ENCODE measurements at regions not wholly inside any gene's neighbourhood (a gene's known extent, or its start where the extent isn't known, plus 50 kb on each side); places are given as distances from the start of the nearest gene placed in this dataset.

DNA sequence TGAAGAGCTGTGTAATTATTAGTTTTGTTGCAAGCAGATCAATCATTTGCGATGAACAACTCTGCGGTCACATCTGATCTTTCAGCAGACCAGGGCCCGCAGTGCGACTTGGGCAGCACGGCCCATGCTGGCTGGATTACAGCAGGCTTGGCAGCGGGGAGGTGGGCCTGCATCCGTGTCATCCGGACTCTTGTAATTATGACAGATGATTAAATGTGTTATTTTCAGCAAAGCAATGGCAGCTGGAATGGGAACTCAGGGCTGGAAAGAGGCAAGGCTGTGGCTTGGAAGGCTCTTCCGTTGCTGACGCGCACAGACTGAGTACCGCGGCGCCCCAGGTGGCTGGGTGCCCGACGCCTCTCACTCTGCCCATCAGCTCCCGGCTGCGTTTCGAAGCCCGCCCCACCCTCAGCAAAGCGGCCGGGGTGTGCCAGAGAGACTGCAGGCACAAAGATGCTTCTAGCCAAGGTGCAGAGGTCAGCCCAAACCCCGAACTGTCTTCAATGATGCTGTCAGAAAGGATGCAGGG, 397.4 kb upstream of the SALL3 start:
- no peak overlapping the region for H2BK15ac ChIP-seq (ENCODE audit: low read depth, poor library complexity, severe bottlenecking)
- no peak overlapping the region for H2BK12ac ChIP-seq (ENCODE audit: low read length in 2 of 2)
- no peak overlapping the region for H3K9ac ChIP-seq (ENCODE audit: low read length)
- H3K4me3 ChIP-seq (ENCODE audit: insufficient read depth in 1 of 2, low read depth in 1 of 2, low read length in 2 of 2), result no peak overlapping the region
- no peak overlapping the region for H2BK5ac ChIP-seq (ENCODE audit: low read depth, low read length, poor library complexity, severe bottlenecking)
- no peaks in the 10 kb centered on the region for H3K79me1 ChIP-seq (replicated peaks; ENCODE audit: low read length, poor library complexity, severe bottlenecking)
- H4K91ac ChIP-seq (ENCODE audit: low read length), result no peak overlapping the region
- no peak overlapping the region for H3K23ac ChIP-seq (ENCODE audit: low read length in 2 of 2)
- H3K27ac ChIP-seq (ENCODE audit: low read length, poor library complexity, severe bottlenecking), result no peak overlapping the region
- 89% methylated on average over 23 of the region's 23 CpGs for WGBS
- H3K27me3 ChIP-seq (ENCODE audit: control insufficient read depth in 1 of 2, insufficient read depth in 1 of 2, low read length in 2 of 2), result no peaks in the 10 kb centered on the region
- no peak overlapping the region for H3K18ac ChIP-seq (ENCODE audit: low read depth in 1 of 2, low read length in 2 of 2)
- H3K9me3 ChIP-seq (ENCODE audit: control insufficient read depth, low read length), result peaks cover 23% of the 10 kb centered on the region
- no peaks in the 10 kb centered on the region for H3K4me1 ChIP-seq (ENCODE audit: control insufficient read depth, insufficient read depth, low read depth, low read length)
- H2AK5ac ChIP-seq (ENCODE audit: low read length, severe bottlenecking), result no peak overlapping the region
- H4K8ac ChIP-seq (ENCODE audit: low read length), result no peak overlapping the region
- no peaks in the 10 kb centered on the region for H3K36me3 ChIP-seq (ENCODE audit: control insufficient read depth in 1 of 2, insufficient read depth in 2 of 2, low read depth in 1 of 2, low read length in 2 of 2)
- H3K4me2 ChIP-seq (ENCODE audit: low read length, poor library complexity, severe bottlenecking), result no peak overlapping the region
- no peak overlapping the region for H3K14ac ChIP-seq (ENCODE audit: low read length in 2 of 2)
- no peak overlapping the region for H3K4ac ChIP-seq (ENCODE audit: low read depth in 1 of 2, low read length in 2 of 2)
- no peak overlapping the region for H2AFZ ChIP-seq (ENCODE audit: low read depth, low read length)
- no peak overlapping the region for H2BK120ac ChIP-seq (ENCODE audit: low read depth, low read length)
- DNase-seq, result no peak

DNA sequence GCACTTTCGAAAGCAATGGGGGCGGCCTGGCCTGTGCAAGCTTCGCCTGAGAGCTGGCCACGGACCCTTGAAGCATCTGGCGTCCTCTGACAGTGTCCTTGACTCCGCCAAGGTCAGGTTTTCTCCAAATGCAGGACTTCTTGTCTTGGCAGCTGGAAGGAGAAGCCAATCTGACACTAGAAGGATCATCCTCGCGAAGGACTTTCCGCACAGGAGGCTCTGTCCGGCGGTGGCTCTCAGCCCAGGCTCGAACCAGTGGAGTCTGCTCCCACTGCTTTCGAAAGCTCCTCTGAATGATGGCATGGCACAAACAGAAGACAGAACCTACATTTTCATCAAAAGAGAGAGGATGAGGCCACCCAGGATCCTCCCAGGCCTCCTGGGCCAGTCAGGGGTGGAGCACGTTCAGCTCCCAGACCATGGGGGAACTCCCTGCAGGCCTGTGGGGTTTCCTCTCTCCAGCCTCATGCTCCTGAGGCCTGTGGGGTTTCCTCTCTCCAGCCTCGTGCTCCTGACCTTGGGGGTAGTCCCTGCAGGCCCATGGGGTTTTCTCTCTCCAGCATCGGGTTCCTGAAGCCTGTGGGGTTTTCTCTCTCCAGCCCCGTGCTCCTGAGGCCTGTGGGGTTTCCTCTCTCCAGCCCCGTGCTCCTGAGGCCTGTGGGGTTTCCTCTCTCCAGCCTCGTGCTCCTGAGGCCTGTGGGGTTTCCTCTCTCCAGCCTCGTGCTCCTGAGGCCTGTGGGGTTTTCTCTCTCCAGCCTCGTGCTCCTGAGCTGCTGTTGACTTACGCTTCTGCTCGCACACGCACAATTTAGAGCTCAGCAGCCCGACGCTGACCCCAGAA, 396.5 kb upstream of the SALL3 start:
- Histone ChIP-seq H2AK5ac (ENCODE audit: low read length, severe bottlenecking) (no peak overlapping the region), H3K4ac (ENCODE audit: low read depth in 1 of 2, low read length in 2 of 2) (no peak overlapping the region), H4K8ac (ENCODE audit: low read length) (no peak overlapping the region), H2BK5ac (ENCODE audit: low read depth, low read length, poor library complexity, severe bottlenecking) (no peak overlapping the region), H3K9ac (ENCODE audit: low read length) (no peak overlapping the region), H3K23ac (ENCODE audit: low read length in 2 of 2) (no peak overlapping the region), H2BK15ac (ENCODE audit: low read depth, poor library complexity, severe bottlenecking) (no peak overlapping the region), H4K91ac (ENCODE audit: low read length) (no peak overlapping the region), H3K4me3 (ENCODE audit: insufficient read depth in 1 of 2, low read depth in 1 of 2, low read length in 2 of 2) (no peak overlapping the region), H3K27ac (ENCODE audit: low read length, poor library complexity, severe bottlenecking) (no peak overlapping the region), H3K4me1 (ENCODE audit: control insufficient read depth, insufficient read depth, low read depth, low read length) (no peaks in the 10 kb centered on the region), H3K9me3 (ENCODE audit: control insufficient read depth, low read length) (peaks cover 19% of the 10 kb centered on the region), H2BK120ac (ENCODE audit: low read depth, low read length) (no peak overlapping the region), H3K79me1 (replicated peaks; ENCODE audit: low read length, poor library complexity, severe bottlenecking) (no peaks in the 10 kb centered on the region), H2BK12ac (ENCODE audit: low read length in 2 of 2) (no peak overlapping the region), H2AFZ (ENCODE audit: low read depth, low read length) (no peak overlapping the region), H3K27me3 (ENCODE audit: control insufficient read depth in 1 of 2, insufficient read depth in 1 of 2, low read length in 2 of 2) (no peaks in the 10 kb centered on the region), H3K18ac (ENCODE audit: low read depth in 1 of 2, low read length in 2 of 2) (no peak overlapping the region), H3K4me2 (ENCODE audit: low read length, poor library complexity, severe bottlenecking) (no peak overlapping the region), H3K36me3 (ENCODE audit: control insufficient read depth in 1 of 2, insufficient read depth in 2 of 2, low read depth in 1 of 2, low read length in 2 of 2) (no peaks in the 10 kb centered on the region), H3K14ac (ENCODE audit: low read length in 2 of 2) (no peak overlapping the region)
- WGBS, result 75% methylated on average over 26 of the region's 26 CpGs
- no peak for DNase-seq

DNA sequence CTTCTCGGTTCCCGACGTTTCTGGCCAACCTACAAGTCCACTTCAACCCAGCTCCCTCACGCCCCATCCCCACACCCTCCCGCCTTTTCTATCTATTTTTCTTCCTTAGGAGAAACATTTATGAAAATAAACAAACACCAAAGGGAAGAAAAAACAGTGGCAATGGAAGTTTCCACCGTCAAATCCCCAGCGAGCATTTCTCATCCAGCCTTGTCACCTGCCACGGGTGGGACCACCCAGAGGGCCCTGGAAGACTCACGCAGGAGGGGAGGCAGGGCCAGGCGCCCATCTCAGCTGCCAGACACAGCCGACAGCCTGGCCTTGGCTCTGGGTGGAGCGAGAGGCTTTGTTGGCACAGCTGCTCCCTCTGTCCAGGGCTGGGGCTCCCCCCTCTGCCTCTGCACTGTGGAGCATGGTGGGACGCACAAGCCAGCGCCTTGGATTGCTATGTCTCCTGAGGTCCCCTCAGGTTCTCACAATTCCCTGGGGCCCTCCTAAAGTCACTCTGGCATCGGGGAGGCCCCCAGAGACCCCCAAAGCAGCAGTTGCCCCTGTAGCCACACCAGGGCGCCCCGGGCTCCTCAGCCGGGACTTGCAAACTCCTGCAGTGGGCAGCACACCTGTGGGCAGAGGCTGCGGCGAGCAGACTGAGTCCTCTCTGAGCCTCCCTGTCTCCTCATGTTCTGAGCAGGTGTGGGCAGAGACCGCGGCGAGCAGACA, 395.7 kb upstream of the SALL3 start:
- Histone ChIP-seq H2BK5ac (ENCODE audit: low read depth, low read length, poor library complexity, severe bottlenecking) (no peak overlapping the region), H3K4me3 (ENCODE audit: insufficient read depth in 1 of 2, low read depth in 1 of 2, low read length in 2 of 2) (no peak overlapping the region), H3K18ac (ENCODE audit: low read depth in 1 of 2, low read length in 2 of 2) (no peak overlapping the region), H3K27me3 (ENCODE audit: control insufficient read depth in 1 of 2, insufficient read depth in 1 of 2, low read length in 2 of 2) (no peaks in the 10 kb centered on the region), H2AFZ (ENCODE audit: low read depth, low read length) (no peak overlapping the region), H3K27ac (ENCODE audit: low read length, poor library complexity, severe bottlenecking) (no peak overlapping the region), H2BK120ac (ENCODE audit: low read depth, low read length) (no peak overlapping the region), H2AK5ac (ENCODE audit: low read length, severe bottlenecking) (no peak overlapping the region), H3K79me1 (replicated peaks; ENCODE audit: low read length, poor library complexity, severe bottlenecking) (no peaks in the 10 kb centered on the region), H3K36me3 (ENCODE audit: control insufficient read depth in 1 of 2, insufficient read depth in 2 of 2, low read depth in 1 of 2, low read length in 2 of 2) (no peaks in the 10 kb centered on the region), H3K14ac (ENCODE audit: low read length in 2 of 2) (no peak overlapping the region), H3K4me1 (ENCODE audit: control insufficient read depth, insufficient read depth, low read depth, low read length) (no peaks in the 10 kb centered on the region), H4K8ac (ENCODE audit: low read length) (no peak overlapping the region), H3K23ac (ENCODE audit: low read length in 2 of 2) (no peak overlapping the region), H3K4ac (ENCODE audit: low read depth in 1 of 2, low read length in 2 of 2) (no peak overlapping the region), H4K91ac (ENCODE audit: low read length) (no peak overlapping the region), H3K4me2 (ENCODE audit: low read length, poor library complexity, severe bottlenecking) (no peak overlapping the region), H3K9me3 (ENCODE audit: control insufficient read depth, low read length) (peaks cover 14% of the 10 kb centered on the region), H3K9ac (ENCODE audit: low read length) (no peak overlapping the region), H2BK12ac (ENCODE audit: low read length in 2 of 2) (no peak overlapping the region), H2BK15ac (ENCODE audit: low read depth, poor library complexity, severe bottlenecking) (no peak overlapping the region)
- DNase-seq, result no peak
- WGBS, result 83% methylated on average over 23 of the region's 23 CpGs

DNA sequence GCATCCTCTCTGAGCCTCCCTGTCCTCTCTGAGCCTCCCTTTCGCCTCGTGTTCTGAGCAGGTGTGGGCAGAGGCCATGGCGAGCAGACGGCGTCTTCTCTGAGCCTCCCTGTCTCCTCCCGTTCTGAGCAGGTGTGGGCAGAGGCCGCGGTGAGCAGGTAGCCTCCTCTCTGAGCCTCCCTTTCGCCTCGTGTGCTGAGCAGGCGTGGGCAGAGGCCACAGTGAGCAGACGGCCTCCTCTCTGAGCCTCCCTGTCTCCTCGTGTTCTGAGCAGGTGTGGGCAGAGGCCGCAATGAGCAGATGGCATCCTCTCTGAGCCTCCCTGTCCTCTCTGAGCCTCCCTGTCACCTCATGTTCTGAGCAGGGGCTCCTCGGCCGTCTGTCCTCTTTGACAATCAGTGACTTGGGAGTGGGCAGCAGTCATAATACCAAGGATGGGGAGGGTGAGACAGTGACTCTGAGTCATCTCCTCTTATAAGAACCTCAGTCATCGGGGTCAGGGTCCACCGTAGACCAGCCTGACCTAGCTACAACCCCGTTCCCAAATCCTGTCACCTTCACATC, 395.1 kb upstream of the SALL3 start:
- Histone ChIP-seq H3K4me1 (ENCODE audit: control insufficient read depth, insufficient read depth, low read depth, low read length) (no peaks in the 10 kb centered on the region), H3K14ac (ENCODE audit: low read length in 2 of 2) (no peak overlapping the region), H3K23ac (ENCODE audit: low read length in 2 of 2) (no peak overlapping the region), H3K9me3 (ENCODE audit: control insufficient read depth, low read length) (peaks cover 13% of the 10 kb centered on the region), H2BK15ac (ENCODE audit: low read depth, poor library complexity, severe bottlenecking) (no peak overlapping the region), H3K4ac (ENCODE audit: low read depth in 1 of 2, low read length in 2 of 2) (no peak overlapping the region), H4K91ac (ENCODE audit: low read length) (no peak overlapping the region), H4K8ac (ENCODE audit: low read length) (no peak overlapping the region), H3K27ac (ENCODE audit: low read length, poor library complexity, severe bottlenecking) (no peak overlapping the region), H3K27me3 (ENCODE audit: control insufficient read depth in 1 of 2, insufficient read depth in 1 of 2, low read length in 2 of 2) (no peaks in the 10 kb centered on the region), H3K9ac (ENCODE audit: low read length) (no peak overlapping the region), H2AK5ac (ENCODE audit: low read length, severe bottlenecking) (no peak overlapping the region), H3K36me3 (ENCODE audit: control insufficient read depth in 1 of 2, insufficient read depth in 2 of 2, low read depth in 1 of 2, low read length in 2 of 2) (no peaks in the 10 kb centered on the region), H3K79me1 (replicated peaks; ENCODE audit: low read length, poor library complexity, severe bottlenecking) (no peaks in the 10 kb centered on the region), H2BK5ac (ENCODE audit: low read depth, low read length, poor library complexity, severe bottlenecking) (no peak overlapping the region), H2BK12ac (ENCODE audit: low read length in 2 of 2) (no peak overlapping the region), H3K4me2 (ENCODE audit: low read length, poor library complexity, severe bottlenecking) (no peak overlapping the region), H3K4me3 (ENCODE audit: insufficient read depth in 1 of 2, low read depth in 1 of 2, low read length in 2 of 2) (no peak overlapping the region), H3K18ac (ENCODE audit: low read depth in 1 of 2, low read length in 2 of 2) (no peak overlapping the region), H2BK120ac (ENCODE audit: low read depth, low read length) (no peak overlapping the region), H2AFZ (ENCODE audit: low read depth, low read length) (no peak overlapping the region)
- 85% methylated on average over 18 of the region's 19 CpGs for WGBS
- no peak for DNase-seq

Data from mesenchymal stem cell (in vitro differentiated cells and primary cell).